NCI-H1105 (cell line): ENCODE measurements at regions not wholly inside any gene's neighbourhood (a gene's known extent, or its start where the extent isn't known, plus 50 kb on each side); places are given as distances from the start of the nearest gene placed in this dataset.
"Not testable (repeated sequence)": the region's sequence is repeated elsewhere in the genome, so short reads cannot be mapped to it uniquely, and the experiment has no call there.

Source experiments
- DNase-seq: peaks from one replicate; lab custom pipeline; 2025; lab: John Stamatoyannopoulos, UW

DNA sequence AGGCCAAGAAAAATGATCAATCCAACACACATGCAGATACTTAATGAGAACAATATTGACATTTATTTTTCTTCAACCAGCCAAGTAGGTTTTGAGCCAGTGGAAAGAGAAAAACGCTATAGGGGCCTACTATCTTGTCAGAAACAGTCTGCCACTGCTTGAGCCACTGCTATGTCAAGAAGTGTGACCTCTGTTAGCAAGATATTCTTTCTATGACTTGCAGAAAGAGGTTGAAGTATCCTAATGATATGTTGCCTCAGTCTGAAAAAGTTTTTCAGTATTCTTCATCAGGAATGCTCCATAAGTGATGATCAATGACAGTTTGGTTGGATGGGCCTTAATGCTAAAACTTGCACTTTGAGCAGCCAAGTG, 328.4 kb upstream of the KCND2 start:
- DNase-seq, result no peak

GRCh38 chr7:119945822-119946221, 327.2 kb upstream of the KCND2 start:
- no peak for DNase-seq

DNA sequence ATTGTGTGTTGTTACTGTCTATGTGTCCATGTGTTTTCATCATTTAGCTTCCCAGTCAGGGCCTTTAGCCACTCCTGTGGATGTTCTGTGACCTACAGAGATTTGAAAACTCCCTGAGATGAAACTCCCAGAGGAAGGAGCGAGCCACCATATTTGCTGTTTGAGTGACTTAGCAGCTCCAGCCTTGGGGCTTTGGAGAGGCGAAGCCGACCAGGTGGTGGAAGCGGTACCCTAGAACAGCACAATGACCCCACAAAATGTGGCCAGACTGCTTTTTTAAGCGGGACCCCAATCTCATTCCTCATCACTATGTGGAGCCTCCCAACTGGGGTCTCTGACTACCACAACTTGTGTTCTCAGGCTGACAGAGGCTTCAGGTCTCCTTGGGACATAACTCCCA, 323.9 kb upstream of the KCND2 start:
- no peak for DNase-seq

- not testable (repeated sequence) for DNase-seq
These were observed 322.5 kb upstream of the KCND2 start for GRCh38 chr7:119950390-119951041.

DNA sequence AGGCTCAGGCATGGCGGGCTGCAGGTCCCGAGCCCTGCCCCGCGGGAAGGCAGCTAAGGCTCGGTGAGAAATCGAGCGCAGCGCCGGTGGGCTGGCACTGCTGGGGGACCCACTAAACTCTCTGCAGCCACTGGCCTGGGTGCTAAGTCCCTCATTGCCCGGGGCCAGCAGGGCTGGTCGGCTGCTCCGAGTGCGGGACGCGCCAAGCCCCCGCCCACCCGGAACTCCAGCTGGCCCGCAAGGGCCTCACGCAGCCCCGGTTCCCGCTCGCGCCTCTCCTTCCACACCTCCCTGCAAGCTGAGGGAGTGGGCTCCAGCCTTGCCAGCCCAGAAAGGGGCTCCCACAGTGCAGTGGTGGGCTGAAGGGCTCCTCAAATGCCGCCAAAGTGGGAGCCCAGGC, 321.4 kb upstream of the KCND2 start:
- DNase-seq, result not testable (repeated sequence)

DNA sequence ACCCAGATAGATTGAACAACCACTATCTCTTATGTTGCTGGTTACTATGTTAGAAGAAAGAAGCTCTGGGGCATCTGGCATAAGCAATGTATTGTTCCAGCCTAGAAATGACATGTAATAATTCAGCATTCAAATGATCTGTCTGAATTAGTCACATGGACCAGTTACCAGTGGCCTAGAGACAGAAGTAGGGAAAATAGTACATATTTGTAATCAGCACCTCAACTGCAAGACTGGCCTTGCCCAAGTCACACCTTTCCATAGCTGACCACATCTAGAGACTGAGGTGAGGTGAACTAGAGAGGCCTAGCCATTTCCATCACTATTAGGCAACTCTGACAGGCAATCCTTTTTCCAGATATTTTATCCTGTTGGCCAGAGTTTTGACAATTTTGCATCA, 315.6 kb upstream of the KCND2 start:
- DNase-seq, result no peak

DNA sequence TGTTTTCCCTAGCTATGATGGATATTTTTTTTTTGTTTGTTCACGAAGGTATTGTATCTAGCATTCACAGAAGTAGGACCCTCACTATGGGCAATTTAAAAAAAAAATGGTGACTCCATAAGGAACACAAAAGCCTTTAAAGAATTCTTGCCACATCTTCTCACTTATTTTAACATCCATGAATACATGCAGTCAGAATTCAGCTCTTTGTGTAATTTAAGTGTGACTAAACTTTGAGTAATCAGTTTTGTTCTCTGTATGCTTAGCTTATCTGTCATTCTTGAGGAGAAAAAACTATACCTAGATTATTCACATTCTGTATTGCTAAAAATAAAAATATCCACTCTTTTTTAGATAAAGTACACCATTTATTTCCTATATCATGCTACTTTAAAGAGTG, 313.2 kb upstream of the KCND2 start:
- no peak for DNase-seq

GRCh38 chr7:119963654-119964053, 309.3 kb upstream of the KCND2 start:
- DNase-seq, result no peak

DNA sequence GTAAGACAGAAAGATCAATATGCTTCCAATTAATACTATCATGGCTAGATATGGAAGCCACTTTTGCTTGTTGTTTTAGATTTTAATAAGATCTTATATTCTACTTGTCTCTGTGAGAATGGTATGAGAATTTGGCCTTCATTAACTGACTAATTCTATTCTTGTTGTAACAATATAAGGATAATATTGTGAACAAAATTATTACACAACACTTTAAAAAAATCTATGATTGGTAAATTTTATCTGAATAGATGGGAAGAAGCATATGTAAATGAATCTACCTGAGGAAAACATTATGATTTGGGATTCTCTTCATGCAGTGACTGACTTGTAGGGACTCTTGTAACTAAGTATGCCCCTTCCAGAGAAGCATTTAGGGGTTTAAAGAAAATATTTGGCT, 308.9 kb upstream of the KCND2 start:
- DNase-seq, result no peak

- DNase-seq, result no peak
These were observed 308.0 kb upstream of the KCND2 start for GRCh38 chr7:119964788-119965542.

DNA sequence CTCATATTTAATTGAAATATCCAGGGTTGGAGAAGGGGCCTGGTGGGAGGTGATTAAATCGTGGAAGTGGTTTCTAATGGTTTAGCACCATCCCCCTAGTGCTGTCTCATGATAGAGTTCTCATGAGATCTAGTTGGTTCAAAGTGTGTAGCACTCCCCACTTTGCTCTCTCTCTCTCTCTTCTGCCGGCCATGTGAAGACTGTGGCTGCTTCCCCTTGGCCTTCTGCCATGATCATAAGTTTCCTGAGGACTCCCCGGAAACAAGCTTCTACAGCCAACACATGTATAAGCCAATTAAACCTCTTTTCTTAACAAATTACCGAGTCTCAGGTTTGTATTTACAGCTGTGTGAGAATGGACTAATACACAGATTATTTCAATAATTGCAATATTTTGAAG, 305.8 kb upstream of the KCND2 start:
- DNase-seq, result no peak

- not testable (repeated sequence) for DNase-seq
These were observed 304.6 kb upstream of the KCND2 start for GRCh38 chr7:119968411-119968810.

DNA sequence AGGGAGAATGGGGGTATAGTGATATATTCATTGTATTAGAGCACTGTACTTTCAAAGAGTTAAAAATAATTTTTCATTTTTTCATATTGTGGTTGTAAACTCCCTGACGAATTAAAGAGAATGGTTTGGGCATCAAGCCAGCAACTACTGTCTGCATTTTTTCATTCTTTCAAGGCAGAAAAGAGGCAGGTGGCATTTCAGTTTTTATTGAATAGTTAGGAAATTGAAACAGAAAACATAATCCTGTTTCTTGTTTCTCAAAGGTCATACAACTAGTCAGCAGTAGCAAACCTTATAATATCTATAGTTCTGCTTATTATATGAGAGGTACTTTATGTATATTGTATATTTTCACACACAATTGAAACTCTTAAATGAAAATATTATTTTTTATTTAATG, 303.9 kb upstream of the KCND2 start:
- DNase-seq, result peak; percentile 10

DNA sequence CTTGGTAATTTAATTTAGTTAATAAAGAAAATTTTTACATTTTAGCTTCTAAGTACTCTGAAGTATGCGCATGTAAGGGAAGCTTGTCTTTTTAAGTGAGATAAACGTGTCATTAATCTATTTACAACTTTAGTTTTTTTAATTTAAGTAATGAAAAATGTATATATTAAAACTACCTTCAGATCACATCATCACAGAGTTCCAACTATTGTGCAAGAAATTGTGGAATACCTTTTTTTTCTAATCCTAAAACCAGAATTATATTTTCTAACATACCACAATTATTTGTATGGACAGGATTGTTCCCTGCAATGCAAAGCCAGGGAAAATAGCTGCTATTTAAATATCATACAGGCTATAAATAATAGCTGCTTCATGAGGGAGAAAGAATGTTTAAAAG, 303.2 kb upstream of the KCND2 start:
- DNase-seq, result no peak

GRCh38 chr7:119974972-119975371, 298.0 kb upstream of the KCND2 start:
- DNase-seq, result no peak

DNA sequence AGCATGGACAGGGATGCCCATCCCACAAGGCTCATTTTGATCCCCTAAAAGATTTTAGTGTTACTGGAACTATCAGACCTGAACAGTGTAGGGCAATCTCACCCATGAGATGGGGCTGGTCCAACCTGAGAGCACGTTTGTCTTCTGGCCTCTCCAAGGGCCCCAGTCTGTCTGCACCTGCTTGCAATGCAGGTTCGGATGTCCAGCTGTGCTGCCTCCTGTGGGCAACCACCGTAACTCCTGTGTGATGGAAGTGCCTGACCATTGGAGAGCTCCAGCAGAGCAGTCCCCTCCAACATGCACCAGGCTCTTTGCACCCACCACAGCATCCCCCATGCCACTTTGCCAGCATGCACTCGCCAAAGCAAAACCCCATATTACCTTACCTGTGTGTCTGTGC, 290.1 kb upstream of the KCND2 start:
- DNase-seq, result no peak

DNA sequence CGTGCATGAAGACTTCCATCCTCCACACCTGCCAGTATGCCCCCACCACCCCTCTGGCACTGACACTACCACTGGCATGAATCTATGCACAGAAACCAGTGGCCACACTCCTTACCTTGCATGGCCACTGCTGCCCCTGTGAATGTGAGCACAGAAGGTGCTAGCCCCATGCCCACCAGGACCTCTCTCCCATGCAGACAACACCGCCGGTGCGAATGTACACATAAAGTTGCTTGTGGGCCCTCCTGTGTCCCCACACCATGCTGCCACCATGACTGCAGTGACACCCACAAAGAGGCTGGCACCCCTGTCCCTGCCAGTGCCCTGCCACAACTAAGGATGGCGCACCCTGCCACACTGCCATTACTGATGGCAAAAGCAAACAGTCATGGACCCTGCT, 289.5 kb upstream of the KCND2 start:
- no peak for DNase-seq

DNA sequence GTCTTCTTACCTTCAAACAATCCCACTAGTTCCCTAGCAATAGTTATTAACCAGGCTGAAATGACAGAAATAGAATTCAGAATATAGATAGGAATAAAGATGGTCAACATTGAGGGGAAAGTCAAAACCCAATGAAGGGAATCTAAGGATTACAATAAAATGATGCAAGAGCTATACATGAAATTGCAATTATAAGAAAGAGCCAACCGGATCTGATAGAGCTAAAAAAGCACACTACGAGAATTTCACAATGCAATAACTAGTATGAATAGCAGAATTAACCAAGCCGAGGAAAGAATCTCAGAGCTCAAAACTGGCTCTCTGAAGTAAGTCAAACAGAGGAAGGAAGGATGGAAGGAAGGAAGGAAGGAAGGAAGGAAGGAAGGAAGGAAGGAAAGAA, 288.7 kb upstream of the KCND2 start:
- no peak for DNase-seq

DNA sequence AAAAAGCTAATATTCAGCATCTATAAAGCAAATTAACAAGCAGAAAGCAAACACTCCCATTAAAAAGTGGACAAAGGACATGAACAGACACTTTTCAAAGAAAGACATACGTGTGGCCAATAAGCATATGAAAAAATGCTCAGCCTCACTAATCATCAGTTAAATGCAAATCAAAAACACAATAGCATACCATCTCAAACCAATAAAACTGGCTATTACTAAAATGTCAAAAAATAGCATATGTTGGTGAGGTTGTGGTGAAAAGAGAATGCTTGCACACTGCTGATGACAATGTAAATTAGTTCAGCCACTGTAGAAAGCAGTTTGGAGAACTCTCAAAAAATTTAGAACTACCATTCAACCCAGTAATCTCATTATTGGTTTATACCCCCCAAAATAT, 284.6 kb upstream of the KCND2 start:
- DNase-seq, result no peak

DNA sequence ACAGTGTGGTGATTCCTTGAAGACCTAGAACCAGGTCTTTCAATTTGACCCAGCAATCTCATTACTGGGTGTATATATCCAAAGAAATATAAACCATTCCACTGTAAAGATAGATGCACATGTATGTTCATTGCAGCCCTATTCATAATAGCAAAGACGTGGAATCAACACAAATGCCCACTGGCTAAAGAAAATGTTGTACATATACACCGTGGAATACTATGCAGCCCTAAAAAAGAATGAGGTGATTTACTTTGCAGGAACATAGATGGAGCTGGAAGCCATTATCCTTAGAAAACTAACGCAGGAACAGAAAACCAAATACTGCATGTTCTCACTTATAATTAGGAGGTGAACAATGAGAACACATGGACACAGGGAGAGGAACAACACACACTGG, 278.0 kb upstream of the KCND2 start:
- no peak for DNase-seq

GRCh38 chr7:119996634-119997033, 276.3 kb upstream of the KCND2 start:
- no peak for DNase-seq

- DNase-seq, result no peak
These were observed 273.1 kb upstream of the KCND2 start for GRCh38 chr7:119999738-120000475.

DNA sequence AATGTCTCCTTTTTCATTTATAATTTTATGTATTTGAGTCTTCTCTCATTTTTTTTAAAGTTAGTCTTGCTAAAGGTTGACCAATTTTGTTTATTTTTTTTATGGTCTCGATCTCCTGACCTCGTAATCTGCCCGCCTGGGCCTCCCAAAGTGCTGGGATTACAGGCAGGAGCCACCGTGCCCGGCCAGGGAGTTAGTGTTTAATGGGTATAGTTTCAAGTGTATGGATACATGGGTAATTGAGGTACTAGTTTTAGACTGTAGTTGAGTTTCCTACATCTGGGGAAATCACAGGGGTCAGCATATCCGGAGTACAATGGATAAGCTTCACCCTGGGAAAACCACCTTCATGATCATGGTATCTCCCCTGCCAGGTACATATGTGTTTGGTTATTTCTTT, 267.3 kb upstream of the KCND2 start:
- no peak for DNase-seq
